ENCODE measurements at regions not wholly inside any gene's neighbourhood (a gene's known extent, or its start where the extent isn't known, plus 50 kb on each side); places are given as distances from the start of the nearest gene placed in this dataset.

DNA sequence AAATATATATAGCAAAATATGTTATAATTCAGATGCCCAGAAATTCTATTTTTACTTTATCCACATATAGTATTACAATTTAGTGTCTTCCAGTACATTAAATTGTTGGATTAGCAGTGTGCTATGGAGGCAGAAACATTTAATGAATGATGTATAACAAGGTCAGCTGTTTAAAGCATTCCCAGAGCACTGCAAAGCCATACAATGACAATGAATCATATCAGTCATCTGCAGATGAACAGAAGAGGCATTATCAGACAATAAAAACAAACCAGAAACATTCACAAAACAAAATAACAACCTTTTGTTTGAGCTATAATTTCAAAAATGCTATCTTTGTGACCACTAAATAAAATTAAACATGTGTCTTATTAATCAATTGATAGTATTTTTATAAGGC is 524.2 kb downstream of the FAT4 start:
- H3K79me2 ChIP-seq (ENCODE audit: low read length) = no peaks in the 10 kb centered on the region
- H3K27ac ChIP-seq (ENCODE audit: low read length) = no peak overlapping the region

DNA sequence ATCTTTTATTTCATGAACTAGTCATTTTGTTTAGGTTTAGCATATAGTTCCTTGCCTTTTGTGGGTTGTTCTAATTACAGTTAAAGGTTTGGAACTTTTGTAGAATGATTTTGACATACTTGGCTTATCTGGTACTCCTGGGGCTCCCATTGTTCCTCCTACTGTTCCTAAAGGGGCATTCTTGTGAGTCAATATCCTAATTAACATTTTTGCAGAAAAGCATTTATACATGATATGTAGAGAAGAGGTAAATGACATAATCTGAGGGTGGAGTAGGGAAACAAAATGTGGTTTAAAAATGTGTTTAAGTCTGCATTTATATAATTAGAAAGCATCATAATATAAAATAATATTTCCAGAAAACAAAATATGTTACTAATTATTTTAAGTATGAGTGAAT is 529.2 kb downstream of the FAT4 start:
- no peaks in the 10 kb centered on the region for H3K36me3 ChIP-seq (replicated peaks; ENCODE audit: low read depth, low read length)
- H3K79me2 ChIP-seq (ENCODE audit: low read length) = no peaks in the 10 kb centered on the region
- H3K9me3 ChIP-seq (ENCODE audit: insufficient read depth, low read length) = no peaks in the 10 kb centered on the region
- no peak overlapping the region for H3K4me2 ChIP-seq (ENCODE audit: low read length)
- H3K4me1 ChIP-seq (ENCODE audit: low read length) = no peaks in the 10 kb centered on the region
- no peak overlapping the region for H2AFZ ChIP-seq (ENCODE audit: low read depth, low read length)
- H3K27ac ChIP-seq (ENCODE audit: low read length) = no peak overlapping the region
- no peaks in the 10 kb centered on the region for H3K27me3 ChIP-seq (ENCODE audit: low read depth, low read length)
- TF ChIP-seq, protein P1, sequence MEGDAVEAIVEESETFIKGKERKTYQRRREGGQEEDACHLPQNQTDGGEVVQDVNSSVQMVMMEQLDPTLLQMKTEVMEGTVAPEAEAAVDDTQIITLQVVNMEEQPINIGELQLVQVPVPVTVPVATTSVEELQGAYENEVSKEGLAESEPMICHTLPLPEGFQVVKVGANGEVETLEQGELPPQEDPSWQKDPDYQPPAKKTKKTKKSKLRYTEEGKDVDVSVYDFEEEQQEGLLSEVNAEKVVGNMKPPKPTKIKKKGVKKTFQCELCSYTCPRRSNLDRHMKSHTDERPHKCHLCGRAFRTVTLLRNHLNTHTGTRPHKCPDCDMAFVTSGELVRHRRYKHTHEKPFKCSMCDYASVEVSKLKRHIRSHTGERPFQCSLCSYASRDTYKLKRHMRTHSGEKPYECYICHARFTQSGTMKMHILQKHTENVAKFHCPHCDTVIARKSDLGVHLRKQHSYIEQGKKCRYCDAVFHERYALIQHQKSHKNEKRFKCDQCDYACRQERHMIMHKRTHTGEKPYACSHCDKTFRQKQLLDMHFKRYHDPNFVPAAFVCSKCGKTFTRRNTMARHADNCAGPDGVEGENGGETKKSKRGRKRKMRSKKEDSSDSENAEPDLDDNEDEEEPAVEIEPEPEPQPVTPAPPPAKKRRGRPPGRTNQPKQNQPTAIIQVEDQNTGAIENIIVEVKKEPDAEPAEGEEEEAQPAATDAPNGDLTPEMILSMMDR (IDR thresholded peaks at IDR 0.05; ENCODE audit: low read depth, low read length) = no peak
- no peak for TF ChIP-seq EZH2phosphoT487 (IDR thresholded peaks at IDR 0.05; ENCODE audit: low read depth)
- H3K9ac ChIP-seq (ENCODE audit: low read length) = no peak overlapping the region
- no peaks in the 10 kb centered on the region for H4K20me1 ChIP-seq (ENCODE audit: insufficient read depth, low read length)
- no peak overlapping the region for H3K4me3 ChIP-seq (ENCODE audit: low read length)

More for the DNA sequence above, 524.2 kb downstream of the FAT4 start:
- no peak overlapping the region for H3K4me2 ChIP-seq (ENCODE audit: low read length)
- H3K4me1 ChIP-seq (ENCODE audit: low read length) = no peaks in the 10 kb centered on the region
- H4K20me1 ChIP-seq (ENCODE audit: insufficient read depth, low read length) = no peaks in the 10 kb centered on the region
- H3K36me3 ChIP-seq (replicated peaks; ENCODE audit: low read depth, low read length) = no peaks in the 10 kb centered on the region
- H2AFZ ChIP-seq (ENCODE audit: low read depth, low read length) = no peak overlapping the region
- TF ChIP-seq, protein P1 (IDR thresholded peaks at IDR 0.05; ENCODE audit: low read depth, low read length) = no peak
- no peak for TF ChIP-seq EZH2phosphoT487 (IDR thresholded peaks at IDR 0.05; ENCODE audit: low read depth)
- H3K4me3 ChIP-seq (ENCODE audit: low read length) = no peak overlapping the region
- H3K27me3 ChIP-seq (ENCODE audit: low read depth, low read length) = no peaks in the 10 kb centered on the region
- H3K9ac ChIP-seq (ENCODE audit: low read length) = no peak overlapping the region
- H3K9me3 ChIP-seq (ENCODE audit: insufficient read depth, low read length) = no peaks in the 10 kb centered on the region

DNA sequence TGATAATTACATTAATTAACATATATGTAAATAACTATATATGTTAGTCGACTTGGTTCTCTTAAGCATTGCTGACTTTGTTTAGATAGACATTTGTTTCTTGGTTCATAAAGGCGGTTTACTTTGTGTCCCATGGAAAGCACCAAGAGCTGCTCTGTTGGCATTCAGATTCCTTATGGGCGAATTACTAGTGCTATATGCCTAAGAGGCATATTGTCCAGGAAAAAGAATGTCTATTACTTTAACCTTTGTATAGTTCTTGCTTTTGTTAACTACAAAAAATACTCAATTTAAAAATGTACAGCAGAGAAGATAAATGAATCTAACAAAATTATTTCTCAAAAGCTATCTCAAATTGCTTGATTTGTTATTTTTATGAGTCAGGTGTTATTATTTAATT is 532.8 kb downstream of the FAT4 start:
- Histone ChIP-seq H3K36me3 (replicated peaks; ENCODE audit: low read depth, low read length) (no peaks in the 10 kb centered on the region), H3K9ac (ENCODE audit: low read length) (no peak overlapping the region), H3K9me3 (ENCODE audit: insufficient read depth, low read length) (no peaks in the 10 kb centered on the region), H3K27ac (ENCODE audit: low read length) (no peak overlapping the region), H3K4me1 (ENCODE audit: low read length) (no peaks in the 10 kb centered on the region), H3K4me2 (ENCODE audit: low read length) (no peak overlapping the region), H2AFZ (ENCODE audit: low read depth, low read length) (no peak overlapping the region), H3K4me3 (ENCODE audit: low read length) (no peak overlapping the region), H3K27me3 (ENCODE audit: low read depth, low read length) (no peaks in the 10 kb centered on the region), H3K79me2 (ENCODE audit: low read length) (no peaks in the 10 kb centered on the region), H4K20me1 (ENCODE audit: insufficient read depth, low read length) (no peaks in the 10 kb centered on the region)
- TF ChIP-seq, protein P1 (IDR thresholded peaks at IDR 0.05; ENCODE audit: low read depth, low read length) = no peak
- no peak for TF ChIP-seq EZH2phosphoT487 (IDR thresholded peaks at IDR 0.05; ENCODE audit: low read depth)

DNA sequence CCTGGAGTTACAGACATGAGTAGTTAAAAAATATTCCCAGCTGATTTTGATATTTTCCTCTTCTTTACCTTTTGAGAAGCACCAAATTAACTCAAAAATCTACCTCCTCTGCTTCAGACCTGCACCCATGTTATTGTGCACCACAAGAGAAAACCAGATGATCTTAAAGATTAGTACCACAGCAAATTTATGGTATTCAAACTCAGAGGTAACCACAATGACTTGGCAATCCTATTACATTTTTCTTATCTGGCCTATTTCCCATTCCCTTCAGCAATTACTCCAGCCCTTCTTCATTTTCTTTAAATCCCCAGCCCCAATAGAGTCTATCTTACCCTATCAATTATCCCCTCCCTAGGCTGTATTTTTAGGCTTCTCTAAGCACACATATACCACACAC is 535.1 kb downstream of the FAT4 start:
- Histone ChIP-seq H3K36me3 (replicated peaks; ENCODE audit: low read depth, low read length) (no peaks in the 10 kb centered on the region), H3K4me1 (ENCODE audit: low read length) (no peaks in the 10 kb centered on the region), H2AFZ (ENCODE audit: low read depth, low read length) (no peak overlapping the region), H3K9ac (ENCODE audit: low read length) (no peak overlapping the region), H3K4me3 (ENCODE audit: low read length) (no peak overlapping the region), H3K27me3 (ENCODE audit: low read depth, low read length) (no peaks in the 10 kb centered on the region), H3K27ac (ENCODE audit: low read length) (no peak overlapping the region), H3K9me3 (ENCODE audit: insufficient read depth, low read length) (no peaks in the 10 kb centered on the region), H3K79me2 (ENCODE audit: low read length) (no peaks in the 10 kb centered on the region), H4K20me1 (ENCODE audit: insufficient read depth, low read length) (no peaks in the 10 kb centered on the region), H3K4me2 (ENCODE audit: low read length) (no peak overlapping the region)
- TF ChIP-seq, protein P1 (IDR thresholded peaks at IDR 0.05; ENCODE audit: low read depth, low read length) = no peak
- no peak for TF ChIP-seq EZH2phosphoT487 (IDR thresholded peaks at IDR 0.05; ENCODE audit: low read depth)
